ENCODE measurements at regions not wholly inside any gene's neighbourhood (a gene's known extent, or its start where the extent isn't known, plus 50 kb on each side); places are given as distances from the start of the nearest gene placed in this dataset.

DNA sequence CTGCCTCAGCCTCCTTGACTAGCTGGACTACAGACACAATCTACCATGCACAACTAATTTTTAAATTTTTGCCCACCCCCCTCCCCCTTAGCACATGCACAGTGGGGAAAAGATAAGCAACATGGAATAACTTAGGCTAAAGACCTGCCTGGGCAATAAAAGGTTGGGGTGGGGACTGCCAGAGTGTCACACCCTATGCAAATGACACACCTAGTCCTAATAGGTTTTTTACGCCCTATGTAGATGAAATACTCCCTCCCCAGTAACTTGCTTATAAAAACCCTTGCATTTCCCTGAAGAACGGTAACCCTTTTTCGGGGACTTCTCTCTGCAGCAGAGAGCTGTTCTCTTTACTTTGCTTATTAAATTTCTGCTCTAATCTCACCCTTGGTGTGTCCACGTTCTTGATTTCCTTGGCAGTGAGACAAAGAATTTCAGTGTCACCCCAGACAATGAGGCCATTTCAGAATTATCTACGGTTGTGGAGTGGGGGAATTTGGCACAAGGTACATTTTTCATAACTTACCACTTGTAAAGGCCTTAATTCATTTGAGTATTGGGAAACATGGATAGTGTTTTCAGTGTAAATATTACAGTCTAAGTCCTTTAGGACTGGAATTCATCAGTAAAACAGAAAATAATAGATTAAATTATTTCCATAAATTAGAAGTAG lies 109.2 kb downstream of the NOL4 start:
- H3K9me3 ChIP-seq (ENCODE audit: control insufficient read depth, insufficient read depth, low read depth, low read length) = no peaks in the 10 kb centered on the region
- H3K27ac ChIP-seq (ENCODE audit: extremely low read depth, low read depth, low read length) = peak overlapping the region; percentile 13
- H3K4me3 ChIP-seq (ENCODE audit: low read depth, low read length) = no peak overlapping the region
- no peaks in the 10 kb centered on the region for H3K36me3 ChIP-seq (ENCODE audit: control insufficient read depth in 2 of 2, insufficient read depth in 1 of 2, low read length in 2 of 2)
- POLR2A ChIA-PET = no interaction called here
- peaks cover 12% of the 10 kb centered on the region for H3K4me1 ChIP-seq (ENCODE audit: control insufficient read depth, insufficient read depth, low read length)
- CTCF ChIA-PET = interaction anchor here (0.7 to 1.0 kb wide), 4 partner anchors 65 to 498 kb away, joined by 3 to 4 read pairs (median 3); no protein-coding TSS in a partner anchor
- TF ChIP-seq ZNF623 (tag by site-specific recombination; IDR thresholded peaks at IDR 0.05) = no peak
- TF ChIP-seq ZNF843 (tag by site-specific recombination; IDR thresholded peaks at IDR 0.05) = 0 out of 2 replicates have a peak, but pooled peaks have one; percentile 18
- TF ChIP-seq ZNF624 (tag by site-specific recombination; IDR thresholded peaks at IDR 0.05) = no peak
- no peak for TF ChIP-seq ZNF354C (tag by site-specific recombination; IDR thresholded peaks at IDR 0.05; ENCODE audit: borderline replicate concordance, low read depth)
- TF ChIP-seq FEZF1 (tag by site-specific recombination; IDR thresholded peaks at IDR 0.05) = peak; percentile 73
- TF ChIP-seq, protein P1, sequence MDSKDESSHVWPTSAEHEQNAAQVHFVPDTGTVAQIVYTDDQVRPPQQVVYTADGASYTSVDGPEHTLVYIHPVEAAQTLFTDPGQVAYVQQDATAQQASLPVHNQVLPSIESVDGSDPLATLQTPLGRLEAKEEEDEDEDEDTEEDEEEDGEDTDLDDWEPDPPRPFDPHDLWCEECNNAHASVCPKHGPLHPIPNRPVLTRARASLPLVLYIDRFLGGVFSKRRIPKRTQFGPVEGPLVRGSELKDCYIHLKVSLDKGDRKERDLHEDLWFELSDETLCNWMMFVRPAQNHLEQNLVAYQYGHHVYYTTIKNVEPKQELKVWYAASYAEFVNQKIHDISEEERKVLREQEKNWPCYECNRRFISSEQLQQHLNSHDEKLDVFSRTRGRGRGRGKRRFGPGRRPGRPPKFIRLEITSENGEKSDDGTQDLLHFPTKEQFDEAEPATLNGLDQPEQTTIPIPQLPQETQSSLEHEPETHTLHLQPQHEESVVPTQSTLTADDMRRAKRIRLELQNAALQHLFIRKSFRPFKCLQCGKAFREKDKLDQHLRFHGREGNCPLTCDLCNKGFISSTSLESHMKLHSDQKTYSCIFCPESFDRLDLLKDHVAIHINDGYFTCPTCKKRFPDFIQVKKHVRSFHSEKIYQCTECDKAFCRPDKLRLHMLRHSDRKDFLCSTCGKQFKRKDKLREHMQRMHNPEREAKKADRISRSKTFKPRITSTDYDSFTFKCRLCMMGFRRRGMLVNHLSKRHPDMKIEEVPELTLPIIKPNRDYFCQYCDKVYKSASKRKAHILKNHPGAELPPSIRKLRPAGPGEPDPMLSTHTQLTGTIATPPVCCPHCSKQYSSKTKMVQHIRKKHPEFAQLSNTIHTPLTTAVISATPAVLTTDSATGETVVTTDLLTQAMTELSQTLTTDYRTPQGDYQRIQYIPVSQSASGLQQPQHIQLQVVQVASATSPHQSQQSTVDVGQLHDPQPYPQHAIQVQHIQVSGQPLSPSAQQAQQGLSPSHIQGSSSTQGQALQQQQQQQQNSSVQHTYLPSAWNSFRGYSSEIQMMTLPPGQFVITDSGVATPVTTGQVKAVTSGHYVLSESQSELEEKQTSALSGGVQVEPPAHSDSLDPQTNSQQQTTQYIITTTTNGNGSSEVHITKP (tag by site-specific recombination; IDR thresholded peaks at IDR 0.05) = 0 out of 2 replicates have a peak, but pooled peaks have one; percentile 32
- peak; percentile 42; the same call in 1 of the 2 replicates for TF ChIP-seq MZF1 (tag by site-specific recombination; IDR thresholded peaks at IDR 0.05; ENCODE audit: borderline replicate concordance)
- no peak for TF ChIP-seq ZNF157 (tag by site-specific recombination; IDR thresholded peaks at IDR 0.05)
- no peak for TF ChIP-seq ZNF140 (tag by site-specific recombination; IDR thresholded peaks at IDR 0.05)
- TF ChIP-seq, protein P2, sequence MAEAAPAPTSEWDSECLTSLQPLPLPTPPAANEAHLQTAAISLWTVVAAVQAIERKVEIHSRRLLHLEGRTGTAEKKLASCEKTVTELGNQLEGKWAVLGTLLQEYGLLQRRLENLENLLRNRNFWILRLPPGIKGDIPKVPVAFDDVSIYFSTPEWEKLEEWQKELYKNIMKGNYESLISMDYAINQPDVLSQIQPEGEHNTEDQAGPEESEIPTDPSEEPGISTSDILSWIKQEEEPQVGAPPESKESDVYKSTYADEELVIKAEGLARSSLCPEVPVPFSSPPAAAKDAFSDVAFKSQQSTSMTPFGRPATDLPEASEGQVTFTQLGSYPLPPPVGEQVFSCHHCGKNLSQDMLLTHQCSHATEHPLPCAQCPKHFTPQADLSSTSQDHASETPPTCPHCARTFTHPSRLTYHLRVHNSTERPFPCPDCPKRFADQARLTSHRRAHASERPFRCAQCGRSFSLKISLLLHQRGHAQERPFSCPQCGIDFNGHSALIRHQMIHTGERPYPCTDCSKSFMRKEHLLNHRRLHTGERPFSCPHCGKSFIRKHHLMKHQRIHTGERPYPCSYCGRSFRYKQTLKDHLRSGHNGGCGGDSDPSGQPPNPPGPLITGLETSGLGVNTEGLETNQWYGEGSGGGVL (tag by site-specific recombination; IDR thresholded peaks at IDR 0.05) = peak; percentile 40; the same call in 1 of the 2 replicates
- TF ChIP-seq, protein P3, sequence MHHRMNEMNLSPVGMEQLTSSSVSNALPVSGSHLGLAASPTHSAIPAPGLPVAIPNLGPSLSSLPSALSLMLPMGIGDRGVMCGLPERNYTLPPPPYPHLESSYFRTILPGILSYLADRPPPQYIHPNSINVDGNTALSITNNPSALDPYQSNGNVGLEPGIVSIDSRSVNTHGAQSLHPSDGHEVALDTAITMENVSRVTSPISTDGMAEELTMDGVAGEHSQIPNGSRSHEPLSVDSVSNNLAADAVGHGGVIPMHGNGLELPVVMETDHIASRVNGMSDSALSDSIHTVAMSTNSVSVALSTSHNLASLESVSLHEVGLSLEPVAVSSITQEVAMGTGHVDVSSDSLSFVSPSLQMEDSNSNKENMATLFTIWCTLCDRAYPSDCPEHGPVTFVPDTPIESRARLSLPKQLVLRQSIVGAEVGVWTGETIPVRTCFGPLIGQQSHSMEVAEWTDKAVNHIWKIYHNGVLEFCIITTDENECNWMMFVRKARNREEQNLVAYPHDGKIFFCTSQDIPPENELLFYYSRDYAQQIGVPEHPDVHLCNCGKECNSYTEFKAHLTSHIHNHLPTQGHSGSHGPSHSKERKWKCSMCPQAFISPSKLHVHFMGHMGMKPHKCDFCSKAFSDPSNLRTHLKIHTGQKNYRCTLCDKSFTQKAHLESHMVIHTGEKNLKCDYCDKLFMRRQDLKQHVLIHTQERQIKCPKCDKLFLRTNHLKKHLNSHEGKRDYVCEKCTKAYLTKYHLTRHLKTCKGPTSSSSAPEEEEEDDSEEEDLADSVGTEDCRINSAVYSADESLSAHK (tag by site-specific recombination; IDR thresholded peaks at IDR 0.05) = 0 out of 2 replicates have a peak, but pooled peaks have one; percentile 24
- TF ChIP-seq, protein P4, sequence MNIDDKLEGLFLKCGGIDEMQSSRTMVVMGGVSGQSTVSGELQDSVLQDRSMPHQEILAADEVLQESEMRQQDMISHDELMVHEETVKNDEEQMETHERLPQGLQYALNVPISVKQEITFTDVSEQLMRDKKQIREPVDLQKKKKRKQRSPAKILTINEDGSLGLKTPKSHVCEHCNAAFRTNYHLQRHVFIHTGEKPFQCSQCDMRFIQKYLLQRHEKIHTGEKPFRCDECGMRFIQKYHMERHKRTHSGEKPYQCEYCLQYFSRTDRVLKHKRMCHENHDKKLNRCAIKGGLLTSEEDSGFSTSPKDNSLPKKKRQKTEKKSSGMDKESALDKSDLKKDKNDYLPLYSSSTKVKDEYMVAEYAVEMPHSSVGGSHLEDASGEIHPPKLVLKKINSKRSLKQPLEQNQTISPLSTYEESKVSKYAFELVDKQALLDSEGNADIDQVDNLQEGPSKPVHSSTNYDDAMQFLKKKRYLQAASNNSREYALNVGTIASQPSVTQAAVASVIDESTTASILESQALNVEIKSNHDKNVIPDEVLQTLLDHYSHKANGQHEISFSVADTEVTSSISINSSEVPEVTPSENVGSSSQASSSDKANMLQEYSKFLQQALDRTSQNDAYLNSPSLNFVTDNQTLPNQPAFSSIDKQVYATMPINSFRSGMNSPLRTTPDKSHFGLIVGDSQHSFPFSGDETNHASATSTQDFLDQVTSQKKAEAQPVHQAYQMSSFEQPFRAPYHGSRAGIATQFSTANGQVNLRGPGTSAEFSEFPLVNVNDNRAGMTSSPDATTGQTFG (tag by site-specific recombination; IDR thresholded peaks at IDR 0.05; ENCODE audit: borderline replicate concordance) = no peak
- TF ChIP-seq ZNF791 (tag by site-specific recombination; IDR thresholded peaks at IDR 0.05) = no peak
- TF ChIP-seq, protein P5, sequence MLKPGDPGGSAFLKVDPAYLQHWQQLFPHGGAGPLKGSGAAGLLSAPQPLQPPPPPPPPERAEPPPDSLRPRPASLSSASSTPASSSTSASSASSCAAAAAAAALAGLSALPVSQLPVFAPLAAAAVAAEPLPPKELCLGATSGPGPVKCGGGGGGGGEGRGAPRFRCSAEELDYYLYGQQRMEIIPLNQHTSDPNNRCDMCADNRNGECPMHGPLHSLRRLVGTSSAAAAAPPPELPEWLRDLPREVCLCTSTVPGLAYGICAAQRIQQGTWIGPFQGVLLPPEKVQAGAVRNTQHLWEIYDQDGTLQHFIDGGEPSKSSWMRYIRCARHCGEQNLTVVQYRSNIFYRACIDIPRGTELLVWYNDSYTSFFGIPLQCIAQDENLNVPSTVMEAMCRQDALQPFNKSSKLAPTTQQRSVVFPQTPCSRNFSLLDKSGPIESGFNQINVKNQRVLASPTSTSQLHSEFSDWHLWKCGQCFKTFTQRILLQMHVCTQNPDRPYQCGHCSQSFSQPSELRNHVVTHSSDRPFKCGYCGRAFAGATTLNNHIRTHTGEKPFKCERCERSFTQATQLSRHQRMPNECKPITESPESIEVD (tag by site-specific recombination; IDR thresholded peaks at IDR 0.05) = peak; percentile 75
- no peak for TF ChIP-seq ZNF530 (tag by site-specific recombination; IDR thresholded peaks at IDR 0.05; ENCODE audit: low read depth)
- TF ChIP-seq ZNF394 (tag by site-specific recombination; IDR thresholded peaks at IDR 0.05; ENCODE audit: borderline replicate concordance) = 0 out of 2 replicates have a peak, but pooled peaks have one; percentile 1
- peak; percentile 97 for TF ChIP-seq KLF1 (tag by site-specific recombination; IDR thresholded peaks at IDR 0.05)
- TF ChIP-seq KLF16 (tag by site-specific recombination; IDR thresholded peaks at IDR 0.05) = no peak
- no peak for TF ChIP-seq ZEB2 (tag by site-specific recombination; IDR thresholded peaks at IDR 0.05)
- no peak for TF ChIP-seq HOXA7 (CRISPR knock-in tag; IDR thresholded peaks at IDR 0.05; ENCODE audit: borderline replicate concordance)
- TF ChIP-seq KLF9 (tag by site-specific recombination; IDR thresholded peaks at IDR 0.05; ENCODE audit: low read depth) = no peak
- no peak for TF ChIP-seq ZNF837 (tag by site-specific recombination; IDR thresholded peaks at IDR 0.05)
- TF ChIP-seq GLIS1 (tag by site-specific recombination; IDR thresholded peaks at IDR 0.05) = 0 out of 2 replicates have a peak, but pooled peaks have one; percentile 17
- no peak for TF ChIP-seq MEIS1 (CRISPR knock-in tag; IDR thresholded peaks at IDR 0.05; ENCODE audit: borderline replicate concordance)
- TF ChIP-seq ZNF112 (tag by site-specific recombination; IDR thresholded peaks at IDR 0.05) = no peak

All from HEK293 (cell line).